GM12892 (cell line): ENCODE measurements at regions not wholly inside any gene's neighbourhood (a gene's known extent, or its start where the extent isn't known, plus 50 kb on each side); places are given as distances from the start of the nearest gene placed in this dataset.

Experiments
- DNase-seq: peaks from one replicate; pipeline ENCODE4 v3.0.0; 2011; ENCODE audit not compliant: insufficient read length
- FAIRE-seq: peaks from 2 replicates; lab custom pipeline; 2011; peaks lifted over from hg19 to GRCh38; lab: Jason Lieb, UNC
- POLR2A ChIP-seq: IDR thresholded peaks from 2 replicates; pipeline ENCODE4 v1.6.1; 2011; ENCODE audit warnings: low read depth, low read length, control low read depth
- POLR2AphosphoS5 ChIP-seq: IDR thresholded peaks from 2 replicates; pipeline ENCODE4 v1.6.1; 2011; ENCODE audit warnings: low read depth, low read length, control low read depth
- TAF1 ChIP-seq: IDR thresholded peaks from 2 replicates; pipeline ENCODE4 v1.6.1; 2011; ENCODE audit warnings: low read depth, mild to moderate bottlenecking, control low read depth, low read length, borderline replicate concordance

GRCh38 chr4:54359919-54360650 is 131.0 kb downstream of the PDGFRA start:
- no peak for FAIRE-seq
- DNase-seq, result no peak
- TF ChIP-seq POLR2A (no peak), POLR2AphosphoS5 (no peak), TAF1 (no peak)

GRCh38 chr4:54363037-54363436 is 133.9 kb downstream of the PDGFRA start:
- FAIRE-seq, result no peak
- no peak for TF ChIP-seq POLR2AphosphoS5
- no peak for TF ChIP-seq POLR2A
- TF ChIP-seq TAF1, result no peak
- no peak for DNase-seq

DNA sequence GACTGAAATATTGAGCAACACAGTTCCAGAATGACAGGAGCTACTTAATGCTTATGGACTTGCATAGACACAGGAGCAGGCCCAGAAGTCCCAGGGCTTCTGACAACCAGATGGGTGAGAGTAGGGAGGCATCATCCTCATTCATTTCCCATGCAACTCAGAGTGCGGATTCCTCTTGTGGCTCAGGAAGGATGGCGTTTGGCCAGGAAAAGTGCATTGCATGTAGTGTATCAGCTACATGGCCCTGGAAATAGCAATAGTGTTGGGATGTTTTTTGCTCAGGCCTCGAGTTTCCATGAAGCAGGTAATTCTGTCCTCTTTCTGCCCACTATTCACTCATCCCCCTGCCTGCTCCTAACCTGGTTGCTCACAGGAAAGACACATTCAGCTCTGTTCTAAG is 136.6 kb downstream of the PDGFRA start:
- no peak for DNase-seq
- no peak for FAIRE-seq
- TF ChIP-seq POLR2AphosphoS5 (no peak), POLR2A (no peak), TAF1 (no peak)

DNA sequence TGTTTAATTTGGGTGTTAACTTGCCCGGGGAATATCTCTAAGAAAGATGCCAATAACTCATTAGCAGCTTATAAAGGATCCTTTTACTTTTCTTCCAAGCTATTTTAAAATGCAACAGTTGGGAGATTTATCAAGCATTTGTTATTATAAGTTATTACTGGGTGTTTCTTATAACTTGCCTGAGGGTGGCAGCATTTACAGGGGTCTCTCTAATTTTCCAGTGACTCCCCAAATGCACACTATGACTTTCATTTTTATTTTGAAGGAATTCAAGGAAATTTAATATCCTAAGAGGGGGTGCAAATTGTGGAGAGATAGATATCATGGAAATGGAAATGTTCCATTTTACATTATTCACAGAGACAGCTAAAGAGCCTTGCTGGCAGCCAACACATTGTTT is 138.0 kb downstream of the PDGFRA start:
- DNase-seq (no peak), FAIRE-seq (no peak)
- TF ChIP-seq POLR2A (no peak), POLR2AphosphoS5 (no peak)

- FAIRE-seq, result no peak
- no peak for DNase-seq
- TF ChIP-seq POLR2AphosphoS5 (no peak), POLR2A (no peak), TAF1 (no peak)
These were observed 139.5 kb downstream of the PDGFRA start for GRCh38 chr4:54368281-54369265.

GRCh38 chr4:54371173-54371572 is 142.1 kb downstream of the PDGFRA start:
- FAIRE-seq (no peak), DNase-seq (no peak)

DNA sequence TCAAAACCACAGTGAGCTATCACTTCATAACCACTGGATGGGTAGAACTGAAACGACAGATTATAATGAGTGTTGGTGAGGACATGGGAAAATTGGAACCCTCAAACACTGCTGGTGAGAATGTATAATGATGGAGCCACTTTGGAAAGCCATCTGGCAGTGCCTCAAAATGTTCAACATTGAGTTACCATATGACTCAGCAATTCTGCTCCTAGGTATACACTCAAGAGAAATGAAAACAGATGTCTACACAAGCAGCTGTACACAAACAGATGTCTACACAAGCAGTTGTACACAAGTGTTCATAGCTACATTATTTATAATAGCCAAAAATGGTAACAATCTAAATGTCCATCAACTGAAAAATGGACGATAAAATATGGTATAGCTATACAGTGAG is 143.9 kb downstream of the PDGFRA start:
- FAIRE-seq (no peak), DNase-seq (no peak)
- TF ChIP-seq POLR2AphosphoS5, result no peak
- no peak for TF ChIP-seq TAF1
- no peak for TF ChIP-seq POLR2A

More at GRCh38 chr4:54371173-54371572, 142.1 kb downstream of the PDGFRA start:
- TF ChIP-seq TAF1 (no peak), POLR2A (no peak), POLR2AphosphoS5 (no peak)

- TF ChIP-seq POLR2A (no peak), TAF1 (no peak), POLR2AphosphoS5 (no peak)
- DNase-seq (no peak), FAIRE-seq (no peak)
These were observed 144.7 kb downstream of the PDGFRA start for GRCh38 chr4:54373718-54374210.

GRCh38 chr4:54378461-54378860 is 149.4 kb downstream of the PDGFRA start:
- FAIRE-seq (no peak), DNase-seq (no peak)
- no peak for TF ChIP-seq POLR2AphosphoS5
- no peak for TF ChIP-seq POLR2A
- TF ChIP-seq TAF1, result no peak

DNA sequence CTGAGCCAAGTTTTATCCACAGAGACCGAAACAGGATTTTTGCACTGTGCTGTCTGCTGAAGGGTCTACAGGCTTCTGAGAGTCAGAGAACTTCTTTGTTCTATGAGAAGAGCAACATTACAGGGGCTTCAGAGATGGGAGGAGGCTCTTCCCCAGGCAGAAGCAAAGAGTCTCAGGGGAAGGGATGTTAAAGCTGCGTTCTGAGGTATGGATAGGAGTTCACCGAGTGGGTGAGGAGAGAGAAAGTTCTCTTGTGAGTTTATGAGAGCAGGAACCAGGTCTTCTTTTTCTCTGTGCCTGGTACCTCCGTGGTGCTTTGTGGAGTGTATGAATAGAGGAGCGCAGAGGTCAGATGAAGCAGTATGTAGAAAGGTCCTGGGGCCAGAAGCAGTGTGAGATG is 155.1 kb downstream of the PDGFRA start:
- no peak for FAIRE-seq
- DNase-seq, result no peak
- TF ChIP-seq POLR2AphosphoS5, result no peak
- no peak for TF ChIP-seq POLR2A
- no peak for TF ChIP-seq TAF1

GRCh38 chr4:54384563-54384962 is 155.5 kb downstream of the PDGFRA start:
- DNase-seq, result no peak
- FAIRE-seq, result no peak
- TF ChIP-seq POLR2A (no peak), TAF1 (no peak), POLR2AphosphoS5 (no peak)

DNA sequence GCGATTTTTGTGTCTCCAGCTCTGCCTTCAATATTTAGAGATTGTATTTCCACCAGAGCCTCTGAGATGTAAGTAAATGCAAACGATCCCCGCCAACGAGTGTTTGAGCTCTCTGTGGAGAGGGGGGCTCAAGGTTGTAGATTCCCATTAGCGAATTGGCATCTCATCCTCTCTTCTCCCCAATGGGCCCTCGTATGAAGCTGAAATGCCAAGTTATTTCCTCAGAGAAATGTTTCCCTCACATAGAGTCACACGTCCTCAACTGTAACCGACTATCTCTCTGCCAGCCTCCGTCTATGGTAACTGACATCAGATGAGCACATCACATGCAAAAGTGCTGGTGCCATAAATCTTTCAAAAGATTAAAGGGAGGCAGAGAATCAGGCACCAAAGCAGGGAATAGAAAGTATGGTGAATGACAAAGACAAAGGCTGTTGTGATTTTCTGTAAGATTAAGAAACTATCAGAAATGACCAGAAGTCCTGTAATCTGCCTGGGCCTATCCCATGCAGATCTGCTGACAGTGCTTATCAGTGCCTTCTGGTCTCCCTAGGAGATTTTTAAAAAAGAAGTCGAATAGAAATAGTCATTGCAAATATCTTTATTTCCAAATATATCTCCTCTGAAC is 157.1 kb downstream of the PDGFRA start:
- no peak for DNase-seq
- no peak for FAIRE-seq
- TF ChIP-seq POLR2A (no peak), POLR2AphosphoS5 (no peak), TAF1 (no peak)
